ENCODE measurements at regions not wholly inside any gene's neighbourhood (a gene's known extent, or its start where the extent isn't known, plus 50 kb on each side); places are given as distances from the start of the nearest gene placed in this dataset.

GRCh38 chr21:31406510-31406909 is 62.4 kb upstream of the TIAM1 start:
- no peak for DNase-seq

DNA sequence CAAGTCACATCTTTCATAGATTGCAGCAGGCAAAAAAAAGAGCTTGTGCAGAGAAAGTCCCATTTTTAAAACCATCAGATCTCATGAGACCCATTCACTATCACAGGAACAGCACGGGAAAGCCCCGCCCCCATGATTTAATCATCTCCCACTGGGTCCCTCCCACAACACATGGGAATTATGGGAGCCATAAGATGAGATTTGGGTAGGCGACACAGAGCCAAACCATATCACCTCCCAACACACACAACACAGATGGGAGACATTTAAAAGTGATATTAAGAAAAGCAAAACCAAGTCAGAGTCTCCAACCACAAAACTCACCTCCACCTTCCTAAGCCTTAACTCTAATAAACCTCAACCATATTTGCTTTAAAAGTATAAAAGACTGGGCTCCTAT is 61.5 kb upstream of the TIAM1 start:
- DNase-seq = no peak

DNA sequence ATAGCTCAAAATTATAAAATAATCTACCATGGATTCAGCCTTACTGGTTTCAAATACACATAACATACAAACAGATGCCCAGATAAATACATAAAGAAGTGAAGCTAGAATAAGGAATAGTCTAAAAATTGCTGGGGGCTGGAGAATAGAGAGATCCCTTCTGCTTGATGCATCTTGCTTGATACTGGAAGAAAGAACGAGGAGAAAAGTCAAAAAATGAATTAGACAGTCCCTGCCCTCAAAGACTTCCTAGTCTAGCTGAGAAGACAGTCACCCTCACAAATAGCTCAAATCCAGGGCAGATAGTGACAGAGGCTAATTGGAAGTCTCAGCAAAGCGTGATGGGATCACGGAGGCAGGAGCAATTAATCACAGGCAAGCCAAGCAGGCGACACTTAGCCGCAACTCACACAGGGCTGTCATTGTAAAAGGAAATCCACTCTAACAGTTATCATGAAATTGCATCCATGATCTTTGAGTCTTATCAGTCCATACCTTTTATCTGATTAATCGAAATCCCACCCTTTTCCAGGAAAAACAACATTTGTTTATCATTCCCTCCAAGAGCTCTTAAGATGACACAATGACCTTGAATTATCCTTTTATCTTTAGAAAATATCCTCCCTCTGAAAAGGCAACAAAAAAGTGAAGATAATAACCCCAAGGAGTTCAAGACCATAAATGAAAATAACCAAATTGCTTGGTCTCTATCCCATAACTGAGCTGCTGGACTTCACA is 59.7 kb upstream of the TIAM1 start:
- no peak for DNase-seq

DNA sequence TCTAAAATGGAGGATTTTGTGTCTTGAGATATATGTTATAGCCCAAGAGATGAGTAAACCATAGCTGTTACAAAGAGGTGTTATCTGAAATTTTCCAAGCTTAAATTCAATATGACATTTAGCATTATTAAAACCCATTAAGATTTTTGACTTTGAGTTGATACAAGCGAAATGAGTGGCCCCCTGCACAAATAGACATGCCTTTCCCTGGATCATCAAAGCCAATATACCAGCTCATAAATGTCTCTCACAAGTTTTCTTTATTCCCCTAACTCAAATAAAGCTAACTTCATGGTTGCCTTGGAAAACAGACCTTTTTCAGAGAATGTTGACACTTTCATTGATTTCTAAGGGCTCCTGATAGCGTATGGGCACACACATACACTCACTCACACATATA is 55.5 kb upstream of the TIAM1 start:
- DNase-seq = no peak

DNA sequence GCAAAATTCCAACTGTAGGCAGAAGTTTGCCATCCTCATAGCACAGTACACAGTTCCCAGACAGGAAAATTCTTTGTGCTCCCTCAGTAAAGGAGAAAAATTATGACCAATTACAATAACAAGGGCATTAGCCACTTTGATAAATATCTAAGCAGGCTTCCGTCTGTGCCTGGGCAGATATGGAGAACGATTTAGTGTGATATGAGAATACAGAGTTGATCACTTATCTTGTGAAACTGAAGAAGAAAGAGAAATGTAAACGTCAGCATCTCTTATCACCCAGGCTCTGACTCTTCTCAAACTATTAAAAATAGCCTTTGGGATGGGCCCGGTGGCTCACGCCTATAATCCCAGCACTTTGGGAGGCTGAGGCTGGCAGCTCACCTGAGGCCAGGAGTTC is 54.5 kb upstream of the TIAM1 start:
- DNase-seq = no peak

- DNase-seq = no peak
These were observed 53.9 kb upstream of the TIAM1 start for GRCh38 chr21:31397939-31398338.

GRCh38 chr21:31397515-31397926 is 53.5 kb upstream of the TIAM1 start:
- DNase-seq = no peak

DNA sequence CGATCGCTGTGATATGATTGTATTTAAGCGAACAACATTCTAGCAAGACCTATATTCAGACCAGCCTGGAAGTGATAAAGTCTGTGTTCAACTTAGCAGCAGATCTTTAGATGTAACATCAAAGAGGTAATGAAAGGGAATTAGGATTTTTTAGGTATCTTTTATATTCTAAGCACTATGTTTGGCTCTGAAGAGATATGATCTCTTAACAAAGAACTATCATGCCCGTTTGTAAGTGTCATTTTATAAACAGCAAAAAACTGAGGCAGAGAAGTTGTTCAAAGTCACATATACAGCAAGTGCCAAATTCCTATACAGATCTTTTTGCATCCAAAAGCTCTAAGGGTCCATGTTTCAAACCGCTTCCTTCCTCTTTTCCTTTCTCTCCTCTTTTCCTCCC is 53.0 kb upstream of the TIAM1 start:
- DNase-seq = no peak

GRCh38 chr21:31396399-31396798 is 52.3 kb upstream of the TIAM1 start:
- DNase-seq = no peak

GRCh38 chr21:31395791-31396190 is 51.7 kb upstream of the TIAM1 start:
- DNase-seq = no peak

DNA sequence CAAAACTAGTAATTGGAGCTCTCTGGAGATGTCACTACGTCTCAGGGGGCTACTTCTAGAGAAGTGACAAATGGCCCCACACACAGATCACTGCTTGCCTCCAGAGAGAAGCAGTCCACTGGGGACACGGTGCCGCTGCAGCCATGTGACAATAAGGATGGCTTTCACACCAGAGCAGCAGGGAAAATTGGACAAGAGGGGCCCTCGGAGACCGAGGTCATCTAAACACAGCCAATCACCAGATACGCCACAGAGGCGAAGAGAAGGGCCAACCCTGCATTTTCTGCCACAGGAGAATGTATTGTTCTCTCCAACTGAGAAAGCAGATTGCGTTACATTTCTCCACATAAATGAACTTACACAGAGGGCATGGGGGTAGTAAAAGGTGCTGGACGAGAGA is 51.2 kb upstream of the TIAM1 start:
- no peak for DNase-seq

GRCh38 chr21:31394309-31394708 is 50.2 kb upstream of the TIAM1 start:
- no peak for DNase-seq
